ENCODE measurements at regions not wholly inside any gene's neighbourhood (a gene's known extent, or its start where the extent isn't known, plus 50 kb on each side); places are given as distances from the start of the nearest gene placed in this dataset.

DNA sequence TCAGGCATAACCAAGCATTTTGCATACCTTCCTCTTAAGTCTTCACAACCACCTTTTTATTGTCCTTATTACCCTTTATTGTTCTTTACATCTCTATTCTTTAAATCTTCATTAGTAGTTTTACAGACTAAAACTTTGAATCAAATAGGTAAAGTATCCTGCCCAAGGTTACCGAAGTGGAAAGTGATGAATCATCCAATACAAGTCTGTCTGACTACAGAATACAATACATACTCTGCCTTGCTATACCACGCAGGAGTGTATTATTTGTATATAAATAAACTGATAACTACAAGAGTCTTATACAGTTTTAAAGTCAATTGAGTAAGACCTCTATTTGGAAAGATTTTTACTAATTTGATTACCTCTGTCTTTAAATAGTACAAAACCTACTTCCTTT is 196.0 kb downstream of the ZEB2 start (continued):
- TF ChIP-seq, protein P1, sequence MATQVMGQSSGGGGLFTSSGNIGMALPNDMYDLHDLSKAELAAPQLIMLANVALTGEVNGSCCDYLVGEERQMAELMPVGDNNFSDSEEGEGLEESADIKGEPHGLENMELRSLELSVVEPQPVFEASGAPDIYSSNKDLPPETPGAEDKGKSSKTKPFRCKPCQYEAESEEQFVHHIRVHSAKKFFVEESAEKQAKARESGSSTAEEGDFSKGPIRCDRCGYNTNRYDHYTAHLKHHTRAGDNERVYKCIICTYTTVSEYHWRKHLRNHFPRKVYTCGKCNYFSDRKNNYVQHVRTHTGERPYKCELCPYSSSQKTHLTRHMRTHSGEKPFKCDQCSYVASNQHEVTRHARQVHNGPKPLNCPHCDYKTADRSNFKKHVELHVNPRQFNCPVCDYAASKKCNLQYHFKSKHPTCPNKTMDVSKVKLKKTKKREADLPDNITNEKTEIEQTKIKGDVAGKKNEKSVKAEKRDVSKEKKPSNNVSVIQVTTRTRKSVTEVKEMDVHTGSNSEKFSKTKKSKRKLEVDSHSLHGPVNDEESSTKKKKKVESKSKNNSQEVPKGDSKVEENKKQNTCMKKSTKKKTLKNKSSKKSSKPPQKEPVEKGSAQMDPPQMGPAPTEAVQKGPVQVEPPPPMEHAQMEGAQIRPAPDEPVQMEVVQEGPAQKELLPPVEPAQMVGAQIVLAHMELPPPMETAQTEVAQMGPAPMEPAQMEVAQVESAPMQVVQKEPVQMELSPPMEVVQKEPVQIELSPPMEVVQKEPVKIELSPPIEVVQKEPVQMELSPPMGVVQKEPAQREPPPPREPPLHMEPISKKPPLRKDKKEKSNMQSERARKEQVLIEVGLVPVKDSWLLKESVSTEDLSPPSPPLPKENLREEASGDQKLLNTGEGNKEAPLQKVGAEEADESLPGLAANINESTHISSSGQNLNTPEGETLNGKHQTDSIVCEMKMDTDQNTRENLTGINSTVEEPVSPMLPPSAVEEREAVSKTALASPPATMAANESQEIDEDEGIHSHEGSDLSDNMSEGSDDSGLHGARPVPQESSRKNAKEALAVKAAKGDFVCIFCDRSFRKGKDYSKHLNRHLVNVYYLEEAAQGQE (IDR thresholded peaks at IDR 0.05; ENCODE audit: borderline replicate concordance): no peak
- TF ChIP-seq, protein P1 (CRISPR knock-in tag; IDR thresholded peaks at IDR 0.05; ENCODE audit: low read depth): no peak
- TF ChIP-seq FOXM1 (IDR thresholded peaks at IDR 0.05; ENCODE audit: low read depth) (no peak), FOXM1 (CRISPR knock-in tag; IDR thresholded peaks at IDR 0.05; ENCODE audit: low read depth) (no peak), SMARCA5 (IDR thresholded peaks at IDR 0.05) (no peak)
